ENCODE measurements at regions not wholly inside any gene's neighbourhood (a gene's known extent, or its start where the extent isn't known, plus 50 kb on each side); places are given as distances from the start of the nearest gene placed in this dataset.

DNA sequence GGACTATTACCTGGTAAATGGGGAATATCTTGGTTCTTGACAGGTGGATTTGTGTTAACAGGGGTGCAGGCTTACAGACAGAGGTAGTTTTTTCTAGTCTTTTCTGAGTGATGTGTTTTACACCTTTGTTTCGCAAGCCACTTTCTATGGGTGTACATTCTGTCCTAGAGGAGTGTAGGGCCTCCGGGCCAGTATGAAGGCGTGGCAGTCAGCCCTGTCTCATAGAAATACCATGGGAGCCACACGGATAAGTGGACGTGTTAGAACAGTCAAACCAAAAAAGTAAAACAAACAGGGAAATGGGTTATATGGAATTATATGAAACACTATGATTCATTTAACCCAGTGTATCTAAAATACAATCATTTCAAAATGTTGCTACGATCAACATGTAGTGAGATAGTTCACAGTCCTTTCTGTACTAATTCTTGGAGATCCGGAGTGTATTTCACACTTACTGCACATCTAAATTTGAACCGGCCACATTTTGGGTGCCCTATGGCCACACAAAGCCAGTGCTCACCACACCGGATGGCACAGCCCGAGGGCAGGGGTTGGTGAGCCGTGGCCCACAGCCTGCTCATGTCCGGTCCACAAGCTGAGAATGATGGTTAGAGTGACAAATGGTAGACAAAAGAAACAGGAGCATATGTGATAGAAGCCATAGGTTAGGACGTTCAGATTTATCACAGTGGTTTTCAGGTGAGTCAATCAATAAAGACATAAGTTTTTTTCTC, 80.1 kb upstream of the IRX4 start:
- TF ChIP-seq, protein P1, sequence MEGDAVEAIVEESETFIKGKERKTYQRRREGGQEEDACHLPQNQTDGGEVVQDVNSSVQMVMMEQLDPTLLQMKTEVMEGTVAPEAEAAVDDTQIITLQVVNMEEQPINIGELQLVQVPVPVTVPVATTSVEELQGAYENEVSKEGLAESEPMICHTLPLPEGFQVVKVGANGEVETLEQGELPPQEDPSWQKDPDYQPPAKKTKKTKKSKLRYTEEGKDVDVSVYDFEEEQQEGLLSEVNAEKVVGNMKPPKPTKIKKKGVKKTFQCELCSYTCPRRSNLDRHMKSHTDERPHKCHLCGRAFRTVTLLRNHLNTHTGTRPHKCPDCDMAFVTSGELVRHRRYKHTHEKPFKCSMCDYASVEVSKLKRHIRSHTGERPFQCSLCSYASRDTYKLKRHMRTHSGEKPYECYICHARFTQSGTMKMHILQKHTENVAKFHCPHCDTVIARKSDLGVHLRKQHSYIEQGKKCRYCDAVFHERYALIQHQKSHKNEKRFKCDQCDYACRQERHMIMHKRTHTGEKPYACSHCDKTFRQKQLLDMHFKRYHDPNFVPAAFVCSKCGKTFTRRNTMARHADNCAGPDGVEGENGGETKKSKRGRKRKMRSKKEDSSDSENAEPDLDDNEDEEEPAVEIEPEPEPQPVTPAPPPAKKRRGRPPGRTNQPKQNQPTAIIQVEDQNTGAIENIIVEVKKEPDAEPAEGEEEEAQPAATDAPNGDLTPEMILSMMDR (conservative IDR thresholded peaks at IDR 0.05; ENCODE audit: low read length), result no peak
- no peak for TF ChIP-seq EZH2phosphoT487 (IDR thresholded peaks at IDR 0.05; ENCODE audit: borderline replicate concordance)

Data from Loucy (cell line).